Stimulated activated CD4-positive, alpha-beta T cell treated with anti-CD3 and anti-CD28 coated beads, Interleukin-15, amount 100 ng/mL, for 48 hours (primary cell): ENCODE measurements at regions not wholly inside any gene's neighbourhood (a gene's known extent, or its start where the extent isn't known, plus 50 kb on each side); places are given as distances from the start of the nearest gene placed in this dataset.
"Not testable (repeated sequence)": the region's sequence is repeated elsewhere in the genome, so short reads cannot be mapped to it uniquely, and the experiment has no call there.

Experiments used
- DNase-seq, 2 donors: peaks; one replicate each; pipeline ENCODE4 v3.0.0-alpha.2; 2020; ENCODE audit warnings: low read depth in 2 of 2

GRCh38 chr10:25713894-25714240, 220.2 kb upstream of the MYO3A start:
- DNase-seq, result no peak

- DNase-seq, result no peak
Measured at GRCh38 chr10:25724241-25724640, 209.8 kb upstream of the MYO3A start.

GRCh38 chr10:25725917-25726716, 207.9 kb upstream of the MYO3A start:
- DNase-seq, result no peak

- no peak for DNase-seq
Measured at GRCh38 chr10:25738776-25739175, 195.3 kb upstream of the MYO3A start.

GRCh38 chr10:25743832-25744231, 190.2 kb upstream of the MYO3A start:
- DNase-seq, result no peak

- DNase-seq, result no peak
Measured at GRCh38 chr10:25744574-25744973, 189.5 kb upstream of the MYO3A start.

- no peak for DNase-seq
Measured at GRCh38 chr10:25745976-25746375, 188.1 kb upstream of the MYO3A start.

- DNase-seq, result no peak
Measured at GRCh38 chr10:25747084-25747483, 186.9 kb upstream of the MYO3A start.

GRCh38 chr10:25748509-25748908, 185.5 kb upstream of the MYO3A start:
- no peak for DNase-seq

GRCh38 chr10:25753776-25754175, 180.3 kb upstream of the MYO3A start:
- DNase-seq, result no peak

GRCh38 chr10:25755874-25756273, 178.2 kb upstream of the MYO3A start:
- not testable (repeated sequence) for DNase-seq

GRCh38 chr10:25756784-25757183, 177.2 kb upstream of the MYO3A start:
- DNase-seq, result no peak

GRCh38 chr10:25758041-25758457, 176.0 kb upstream of the MYO3A start:
- no peak for DNase-seq

- no peak for DNase-seq
Measured at GRCh38 chr10:25758511-25758910, 175.5 kb upstream of the MYO3A start.

GRCh38 chr10:25761937-25762336, 172.1 kb upstream of the MYO3A start:
- DNase-seq, result no peak

GRCh38 chr10:25766213-25766612, 167.8 kb upstream of the MYO3A start:
- DNase-seq, result no peak

GRCh38 chr10:25766687-25767221, 167.3 kb upstream of the MYO3A start:
- DNase-seq, result no peak

GRCh38 chr10:25768167-25768566, 165.9 kb upstream of the MYO3A start:
- DNase-seq, result no peak

GRCh38 chr10:25778646-25779045, 155.4 kb upstream of the MYO3A start:
- DNase-seq, result no peak

GRCh38 chr10:25786161-25786560, 147.9 kb upstream of the MYO3A start:
- DNase-seq, result no peak

- no peak for DNase-seq
Measured at GRCh38 chr10:25786899-25787298, 147.1 kb upstream of the MYO3A start.

GRCh38 chr10:25797888-25798429, 136.1 kb upstream of the MYO3A start:
- no peak for DNase-seq

- no peak for DNase-seq
Measured at GRCh38 chr10:25804505-25804904, 129.5 kb upstream of the MYO3A start.
